ENCODE measurements at regions not wholly inside any gene's neighbourhood (a gene's known extent, or its start where the extent isn't known, plus 50 kb on each side); places are given as distances from the start of the nearest gene placed in this dataset.

DNA sequence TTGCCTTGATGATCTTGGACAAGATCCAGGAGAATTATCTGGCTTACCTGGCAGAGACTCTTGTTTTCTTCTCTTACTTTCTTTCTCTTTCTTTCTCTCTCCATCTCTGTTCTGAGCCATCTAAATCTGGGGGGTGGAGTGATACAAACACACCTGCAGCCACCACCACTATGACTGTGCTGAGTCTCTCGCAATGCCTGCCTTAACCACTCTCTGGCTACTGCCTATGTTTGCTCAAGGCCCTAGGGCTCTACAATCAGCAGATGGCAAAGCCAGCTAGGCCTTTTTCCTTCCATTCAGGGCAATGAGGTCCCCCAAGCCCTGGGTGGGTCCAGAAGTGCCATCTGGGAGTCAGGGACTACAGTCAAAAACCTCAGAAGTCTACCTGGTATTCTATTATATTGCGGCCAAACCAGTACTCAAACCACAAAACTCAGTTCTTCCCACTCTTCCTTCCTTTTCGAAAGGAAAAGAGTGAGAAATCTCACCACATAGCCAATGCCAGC is 978.9 kb upstream of the NXPH2 start:
- Histone ChIP-seq H3K4me1 (ENCODE audit: insufficient read depth, low read length) (no peaks in the 10 kb centered on the region), H3F3A (ENCODE audit: low read length, unreplicated experiment) (no peaks in the 10 kb centered on the region), H3K4me3 (ENCODE audit: low read length) (no peak overlapping the region), H3K36me3 (ENCODE audit: low read depth, low read length) (no peaks in the 10 kb centered on the region), H3K4me2 (ENCODE audit: low read length) (no peak overlapping the region), H3K9me2 (replicated peaks; ENCODE audit: low read length) (no peaks in the 10 kb centered on the region), H4K20me1 (ENCODE audit: low read length) (no peaks in the 10 kb centered on the region), H3K79me2 (ENCODE audit: low read length) (no peaks in the 10 kb centered on the region), H3K27ac (ENCODE audit: low read length) (no peak overlapping the region), H2AFZ (ENCODE audit: low read length) (no peak overlapping the region), H3K27me3 (ENCODE audit: low read length) (no peaks in the 10 kb centered on the region), H3K9ac (ENCODE audit: low read length) (no peak overlapping the region), H3K9me3 (ENCODE audit: low read length) (0 out of 2 replicates have a peak, but pooled peaks cover 3% of the 10 kb centered on the region)
- intact Hi-C loops (cut with micrococcal nuclease): no loop called here
- CTCF ChIA-PET: no interaction called here
- ATAC-seq (no peak), DNase-seq (no peak)
- TF ChIP-seq, protein P1, sequence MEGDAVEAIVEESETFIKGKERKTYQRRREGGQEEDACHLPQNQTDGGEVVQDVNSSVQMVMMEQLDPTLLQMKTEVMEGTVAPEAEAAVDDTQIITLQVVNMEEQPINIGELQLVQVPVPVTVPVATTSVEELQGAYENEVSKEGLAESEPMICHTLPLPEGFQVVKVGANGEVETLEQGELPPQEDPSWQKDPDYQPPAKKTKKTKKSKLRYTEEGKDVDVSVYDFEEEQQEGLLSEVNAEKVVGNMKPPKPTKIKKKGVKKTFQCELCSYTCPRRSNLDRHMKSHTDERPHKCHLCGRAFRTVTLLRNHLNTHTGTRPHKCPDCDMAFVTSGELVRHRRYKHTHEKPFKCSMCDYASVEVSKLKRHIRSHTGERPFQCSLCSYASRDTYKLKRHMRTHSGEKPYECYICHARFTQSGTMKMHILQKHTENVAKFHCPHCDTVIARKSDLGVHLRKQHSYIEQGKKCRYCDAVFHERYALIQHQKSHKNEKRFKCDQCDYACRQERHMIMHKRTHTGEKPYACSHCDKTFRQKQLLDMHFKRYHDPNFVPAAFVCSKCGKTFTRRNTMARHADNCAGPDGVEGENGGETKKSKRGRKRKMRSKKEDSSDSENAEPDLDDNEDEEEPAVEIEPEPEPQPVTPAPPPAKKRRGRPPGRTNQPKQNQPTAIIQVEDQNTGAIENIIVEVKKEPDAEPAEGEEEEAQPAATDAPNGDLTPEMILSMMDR (conservative IDR thresholded peaks at IDR 0.05; ENCODE audit: low read depth, low read length): no peak
- no peak for TF ChIP-seq EZH2 (IDR thresholded peaks at IDR 0.05; ENCODE audit: low read length, unreplicated experiment)
- no peak for TF ChIP-seq EZH2phosphoT487 (IDR thresholded peaks at IDR 0.05; ENCODE audit: borderline replicate concordance, low read length)
- POLR2A ChIA-PET (ENCODE audit: unreplicated experiment): no interaction called here
- no TSS peak for BruUV-seq (replicated peaks)

DNA sequence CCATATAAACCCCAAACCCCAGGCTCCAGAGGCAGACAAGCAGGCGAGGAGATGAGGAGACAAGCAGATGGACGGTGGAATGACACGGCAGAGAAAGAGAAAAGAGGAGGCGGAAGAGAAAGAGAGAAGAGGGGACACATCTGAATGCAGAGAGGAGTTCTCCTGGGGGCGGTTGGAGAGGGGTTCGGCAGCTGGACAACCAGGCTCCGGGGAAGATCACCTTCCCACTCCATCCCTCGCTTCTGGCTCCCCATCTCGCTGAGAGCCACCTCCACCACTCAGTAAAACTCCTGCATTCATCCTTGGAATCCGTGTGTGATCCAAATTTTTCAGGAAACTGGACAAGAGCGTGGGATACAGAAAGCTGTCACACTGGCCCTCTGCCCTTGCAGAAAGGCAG is 966.7 kb upstream of the NXPH2 start:
- H3K9ac ChIP-seq (ENCODE audit: low read length): no peak overlapping the region
- BruUV-seq (replicated peaks): no TSS peak
- H3F3A ChIP-seq (ENCODE audit: low read length, unreplicated experiment): no peaks in the 10 kb centered on the region
- intact Hi-C loops (cut with micrococcal nuclease): no loop called here
- no peaks in the 10 kb centered on the region for H3K9me2 ChIP-seq (replicated peaks; ENCODE audit: low read length)
- DNase-seq (no peak), ATAC-seq (no peak)
- H3K4me2 ChIP-seq (ENCODE audit: low read length): no peak overlapping the region
- H3K27me3 ChIP-seq (ENCODE audit: low read length): no peaks in the 10 kb centered on the region
- CTCF ChIA-PET: no interaction called here
- no peaks in the 10 kb centered on the region for H3K9me3 ChIP-seq (ENCODE audit: low read length)
- no peak overlapping the region for H3K27ac ChIP-seq (ENCODE audit: low read length)
- H3K36me3 ChIP-seq (ENCODE audit: low read depth, low read length): no peaks in the 10 kb centered on the region
- H3K4me1 ChIP-seq (ENCODE audit: insufficient read depth, low read length): no peaks in the 10 kb centered on the region
- H4K20me1 ChIP-seq (ENCODE audit: low read length): no peaks in the 10 kb centered on the region
- H3K4me3 ChIP-seq (ENCODE audit: low read length): no peak overlapping the region
- POLR2A ChIA-PET (ENCODE audit: unreplicated experiment): no interaction called here
- no peak overlapping the region for H2AFZ ChIP-seq (ENCODE audit: low read length)
- no peaks in the 10 kb centered on the region for H3K79me2 ChIP-seq (ENCODE audit: low read length)
- TF ChIP-seq EZH2 (IDR thresholded peaks at IDR 0.05; ENCODE audit: low read length, unreplicated experiment) (no peak), EZH2phosphoT487 (IDR thresholded peaks at IDR 0.05; ENCODE audit: borderline replicate concordance, low read length) (no peak)
- TF ChIP-seq, protein P1 (conservative IDR thresholded peaks at IDR 0.05; ENCODE audit: low read depth, low read length): no peak

DNA sequence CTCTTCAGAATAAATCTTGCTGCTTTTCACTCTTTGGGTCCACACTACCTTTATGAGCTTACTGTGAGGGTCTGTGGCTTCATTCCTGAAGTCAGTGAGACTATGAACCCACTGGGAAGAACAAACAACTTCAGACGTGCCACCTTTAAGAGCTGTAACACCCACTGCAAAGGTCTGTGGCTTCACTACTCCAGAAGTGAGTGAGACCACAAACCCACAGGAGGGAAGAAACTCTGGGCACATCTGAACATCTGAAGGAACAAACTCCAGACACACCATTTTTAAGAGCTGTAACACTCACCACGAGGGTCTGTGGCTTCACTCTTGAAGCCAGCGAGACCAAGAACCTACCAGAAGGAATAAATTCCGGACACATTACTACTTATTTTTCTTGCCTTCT is 964.1 kb upstream of the NXPH2 start:
- Histone ChIP-seq H3K9me2 (replicated peaks; ENCODE audit: low read length) (no peaks in the 10 kb centered on the region), H4K20me1 (ENCODE audit: low read length) (no peaks in the 10 kb centered on the region), H3K4me3 (ENCODE audit: low read length) (no peak overlapping the region), H2AFZ (ENCODE audit: low read length) (no peak overlapping the region), H3K36me3 (ENCODE audit: low read depth, low read length) (no peaks in the 10 kb centered on the region), H3K9ac (ENCODE audit: low read length) (no peak overlapping the region), H3K27ac (ENCODE audit: low read length) (no peak overlapping the region), H3F3A (ENCODE audit: low read length, unreplicated experiment) (no peaks in the 10 kb centered on the region), H3K9me3 (ENCODE audit: low read length) (no peaks in the 10 kb centered on the region), H3K4me2 (ENCODE audit: low read length) (no peak overlapping the region), H3K27me3 (ENCODE audit: low read length) (no peaks in the 10 kb centered on the region), H3K4me1 (ENCODE audit: insufficient read depth, low read length) (no peaks in the 10 kb centered on the region), H3K79me2 (ENCODE audit: low read length) (no peaks in the 10 kb centered on the region)
- ATAC-seq (no peak), DNase-seq (no peak)
- TF ChIP-seq EZH2phosphoT487 (IDR thresholded peaks at IDR 0.05; ENCODE audit: borderline replicate concordance, low read length): no peak
- TF ChIP-seq, protein P1 (conservative IDR thresholded peaks at IDR 0.05; ENCODE audit: low read depth, low read length): no peak
- TF ChIP-seq EZH2 (IDR thresholded peaks at IDR 0.05; ENCODE audit: low read length, unreplicated experiment): no peak
- CTCF ChIA-PET: no interaction called here
- BruUV-seq (replicated peaks): no TSS peak
- intact Hi-C loops (cut with micrococcal nuclease): no loop called here
- POLR2A ChIA-PET (ENCODE audit: unreplicated experiment): no interaction called here
